Keratinocyte (primary cell): ENCODE measurements at regions not wholly inside any gene's neighbourhood (a gene's known extent, or its start where the extent isn't known, plus 50 kb on each side); places are given as distances from the start of the nearest gene placed in this dataset.
"Not testable (repeated sequence)": the region's sequence is repeated elsewhere in the genome, so short reads cannot be mapped to it uniquely, and the experiment has no call there.

Experiments used
- DNase-seq: peaks from one replicate; pipeline ENCODE4 v3.0.0-alpha.2; 2011; ENCODE audit warnings: low read depth, missing footprints, low spot score
- FAIRE-seq: peaks from 2 replicates; lab custom pipeline; 2011; peaks lifted over from hg19 to GRCh38; lab: Jason Lieb, UNC
- H2AFZ ChIP-seq: 2 replicates; pipeline ENCODE4 v1.6.0; 2012; ENCODE audit warnings: low read length, control low read depth, inconsistent platforms; ENCODE audit not compliant: control insufficient read depth
- H3K27ac ChIP-seq: 2 replicates; pipeline ENCODE4 v1.5.1; 2011; ENCODE audit warnings: low read length; ENCODE audit not compliant: control insufficient read depth, insufficient read depth
- H3K27me3 ChIP-seq: 3 replicates; pipeline ENCODE4 v1.6.0; 2011; ENCODE audit warnings: low read length; ENCODE audit not compliant: control insufficient read depth, insufficient read depth; ENCODE audit errors: extremely low read depth
- H3K36me3 ChIP-seq, 2 experiments: 2 replicates in 1 of 2; 3 replicates in 1 of 2; pipeline ENCODE4 v1.5.1; 2011; ENCODE audit warnings: low read length in 2 of 2, mild to moderate bottlenecking in 1 of 2; ENCODE audit not compliant: control insufficient read depth in 2 of 2, insufficient read depth in 2 of 2; ENCODE audit errors: extremely low read depth in 1 of 2
- H3K4me1 ChIP-seq: 3 replicates; pipeline ENCODE4 v1.5.1; 2011; ENCODE audit warnings: low read length; ENCODE audit not compliant: control insufficient read depth, insufficient read depth; ENCODE audit errors: extremely low read depth
- H3K4me2 ChIP-seq: 3 replicates; pipeline ENCODE4 v1.6.0; 2011; ENCODE audit warnings: low read depth, low read length; ENCODE audit not compliant: control insufficient read depth, insufficient read depth; ENCODE audit errors: extremely low read depth
- H3K4me3 ChIP-seq, 3 experiments: fragments of 200-600 bp in 1 of 3; sonication (generic) in 1 of 3; 2 replicates in 2 of 3; 3 replicates in 1 of 3; pipeline ENCODE4 v1.5.1; 2011 to 2016; ENCODE audit warnings: low read length in 3 of 3, mild to moderate bottlenecking in 3 of 3, control low read depth in 2 of 3, inconsistent platforms in 1 of 3, low read depth in 1 of 3, mixed read lengths in 1 of 3, mixed run types in 1 of 3, moderate library complexity in 1 of 3; ENCODE audit not compliant: control insufficient read depth in 2 of 3, insufficient read depth in 2 of 3; ENCODE audit errors: extremely low read depth in 1 of 3
- H3K79me2 ChIP-seq: 2 replicates; pipeline ENCODE4 v1.6.0; 2012; ENCODE audit warnings: low read length; ENCODE audit not compliant: control insufficient read depth, insufficient read depth
- H3K9ac ChIP-seq: 3 replicates; pipeline ENCODE4 v1.6.0; 2011; ENCODE audit warnings: low read length; ENCODE audit not compliant: control insufficient read depth, insufficient read depth; ENCODE audit errors: extremely low read depth
- H3K9me1 ChIP-seq: 3 replicates; pipeline ENCODE4 v1.6.0; 2011; ENCODE audit warnings: low read length; ENCODE audit not compliant: control insufficient read depth, insufficient read depth; ENCODE audit errors: extremely low read depth
- H3K9me3 ChIP-seq: 2 replicates; pipeline ENCODE4 v1.5.1; 2012; ENCODE audit warnings: low read depth, low read length; ENCODE audit not compliant: control insufficient read depth
- H4K20me1 ChIP-seq: 3 replicates; pipeline ENCODE4 v1.6.0; 2011; ENCODE audit warnings: low read length; ENCODE audit not compliant: control insufficient read depth, insufficient read depth; ENCODE audit errors: extremely low read depth
- EZH2 ChIP-seq: IDR thresholded peaks from one replicate; pipeline ENCODE4 v1.6.1; 2012; ENCODE audit warnings: inconsistent platforms, mild to moderate bottlenecking, low read length, moderate library complexity
- dilution Hi-C: fragments of 300-500 bp; cut with MboI; formaldehyde crosslinking; loops from one replicate; pipeline ENCODE4 v1.7.0; 2020; ENCODE audit warnings: low sequenced_read_pairs; ENCODE audit not compliant: extremely low pct_ligation_motif_present
- TF ChIP-seq, protein P1 (sequence below), 3 experiments: IDR thresholded peaks in 1 of 3; conservative IDR thresholded peaks in 1 of 3; optimal IDR thresholded peaks in 1 of 3; 2 replicates in 2 of 3; 3 replicates in 1 of 3; pipeline versions ENCODE3 to v1.5.1; 2011; ENCODE audit warnings: low read length in 3 of 3, mild to moderate bottlenecking in 3 of 3, moderate library complexity in 2 of 3, control low read depth in 1 of 3, inconsistent platforms in 1 of 3; ENCODE audit not compliant: insufficient read depth in 2 of 3; ENCODE audit errors: extremely low read depth in 1 of 3

DNA sequence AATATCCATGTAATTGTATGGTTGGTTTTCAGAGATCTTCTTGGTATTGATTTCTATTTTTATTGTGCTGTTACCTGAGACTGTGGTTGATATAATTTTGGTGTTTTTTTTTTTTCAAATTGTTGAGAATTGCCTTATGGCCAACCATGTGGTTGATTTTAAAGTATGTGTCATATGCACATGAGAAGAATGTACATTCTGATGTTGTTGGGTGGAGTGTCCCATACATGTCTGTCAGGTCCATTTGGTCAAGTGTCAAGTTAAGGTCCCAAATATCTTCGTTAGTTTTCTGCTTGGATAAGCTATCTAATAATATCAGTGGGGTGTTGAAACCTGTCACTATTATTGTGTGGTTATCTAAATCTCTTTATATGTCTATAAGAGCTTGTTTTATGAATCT, 160.0 kb upstream of the ITGA1 start:
- dilution Hi-C loops, result no loop called here
- Histone ChIP-seq H3K4me2 (no peak overlapping the region), H3K79me2 (no peaks in the 10 kb centered on the region), H3K9ac (no peak overlapping the region), H3K9me1 (no peaks in the 10 kb centered on the region), H2AFZ (no peak overlapping the region), H4K20me1 (no peaks in the 10 kb centered on the region), H3K27ac (no peak overlapping the region), H3K4me1 (no peaks in the 10 kb centered on the region), H3K36me3 (no peaks in the 10 kb centered on the region), H3K9me3 (no peaks in the 10 kb centered on the region), H3K27me3 (no peaks in the 10 kb centered on the region), H3K4me3 (no peak overlapping the region)
- TF ChIP-seq, protein P1, sequence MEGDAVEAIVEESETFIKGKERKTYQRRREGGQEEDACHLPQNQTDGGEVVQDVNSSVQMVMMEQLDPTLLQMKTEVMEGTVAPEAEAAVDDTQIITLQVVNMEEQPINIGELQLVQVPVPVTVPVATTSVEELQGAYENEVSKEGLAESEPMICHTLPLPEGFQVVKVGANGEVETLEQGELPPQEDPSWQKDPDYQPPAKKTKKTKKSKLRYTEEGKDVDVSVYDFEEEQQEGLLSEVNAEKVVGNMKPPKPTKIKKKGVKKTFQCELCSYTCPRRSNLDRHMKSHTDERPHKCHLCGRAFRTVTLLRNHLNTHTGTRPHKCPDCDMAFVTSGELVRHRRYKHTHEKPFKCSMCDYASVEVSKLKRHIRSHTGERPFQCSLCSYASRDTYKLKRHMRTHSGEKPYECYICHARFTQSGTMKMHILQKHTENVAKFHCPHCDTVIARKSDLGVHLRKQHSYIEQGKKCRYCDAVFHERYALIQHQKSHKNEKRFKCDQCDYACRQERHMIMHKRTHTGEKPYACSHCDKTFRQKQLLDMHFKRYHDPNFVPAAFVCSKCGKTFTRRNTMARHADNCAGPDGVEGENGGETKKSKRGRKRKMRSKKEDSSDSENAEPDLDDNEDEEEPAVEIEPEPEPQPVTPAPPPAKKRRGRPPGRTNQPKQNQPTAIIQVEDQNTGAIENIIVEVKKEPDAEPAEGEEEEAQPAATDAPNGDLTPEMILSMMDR (optimal IDR thresholded peaks at IDR 0.05 in 1 of 3, IDR thresholded peaks at IDR 0.05 in 1 of 3, conservative IDR thresholded peaks at IDR 0.05 in 1 of 3; ENCODE audit: extremely low read depth in 1 of 3, insufficient read depth in 2 of 3, low read length in 3 of 3), result no peak
- no peak for TF ChIP-seq EZH2
- DNase-seq (no peak), FAIRE-seq (no peak)

DNA sequence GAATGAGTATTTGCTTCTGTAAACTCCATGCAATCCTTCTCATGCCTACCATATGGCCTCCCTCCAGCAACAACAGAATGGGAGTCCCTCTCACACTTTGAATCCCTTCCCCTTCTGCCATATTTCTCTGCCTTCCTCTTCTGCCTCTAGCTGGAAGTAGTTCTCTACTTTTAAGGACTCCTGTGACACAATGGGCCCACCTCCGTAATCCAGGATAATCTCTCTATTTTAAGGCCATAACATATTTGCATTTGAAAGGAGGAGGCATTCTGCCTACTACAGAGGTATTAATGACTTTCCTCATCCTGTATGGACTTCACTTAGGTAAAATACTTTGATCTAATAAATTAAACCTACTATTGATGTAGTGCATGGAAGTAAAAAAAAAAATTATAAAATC, 155.4 kb upstream of the ITGA1 start:
- no peaks in the 10 kb centered on the region for H3K9me1 ChIP-seq
- H4K20me1 ChIP-seq, result no peaks in the 10 kb centered on the region

DNA sequence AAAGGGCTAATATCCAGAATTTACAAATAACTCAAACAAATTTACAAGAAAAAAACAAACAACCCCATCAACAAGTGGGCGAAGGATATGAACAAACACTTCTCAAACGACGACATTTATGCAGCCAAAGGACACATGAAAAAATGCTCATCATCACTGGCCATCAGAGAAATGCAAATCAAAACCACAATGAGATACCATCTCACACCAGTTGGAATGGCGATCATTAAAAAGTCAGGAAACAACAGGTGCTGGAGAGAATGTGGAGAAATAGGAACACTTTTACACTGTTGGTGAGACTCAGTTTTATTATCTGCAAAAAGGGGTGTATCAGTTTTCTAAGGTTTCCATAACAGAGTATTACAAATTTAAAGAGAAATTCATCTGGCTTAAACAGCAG, 153.5 kb upstream of the ITGA1 start:
- H3K27me3 ChIP-seq, H3K9me3 ChIP-seq, H3K79me2 ChIP-seq, FAIRE-seq, DNase-seq, H3K4me3 ChIP-seq, H3K9ac ChIP-seq, dilution Hi-C loops, H2AFZ ChIP-seq, H3K4me1 ChIP-seq, H3K9me1 ChIP-seq, H3K36me3 ChIP-seq, H3K4me2 ChIP-seq, H4K20me1 ChIP-seq, H3K27ac ChIP-seq: not testable (repeated sequence)

More for the DNA sequence above, 155.4 kb upstream of the ITGA1 start:
- Histone ChIP-seq H3K9ac (no peak overlapping the region), H3K27me3 (no peaks in the 10 kb centered on the region), H3K4me3 (no peak overlapping the region), H3K79me2 (no peaks in the 10 kb centered on the region), H3K27ac (no peak overlapping the region), H3K4me1 (no peaks in the 10 kb centered on the region), H3K36me3 (no peaks in the 10 kb centered on the region), H2AFZ (no peak overlapping the region), H3K4me2 (no peak overlapping the region), H3K9me3 (no peaks in the 10 kb centered on the region)
- dilution Hi-C loops, result no loop called here
- DNase-seq, result no peak
- no peak for FAIRE-seq
- no peak for TF ChIP-seq EZH2
- TF ChIP-seq, protein P1 (optimal IDR thresholded peaks at IDR 0.05 in 1 of 3, IDR thresholded peaks at IDR 0.05 in 1 of 3, conservative IDR thresholded peaks at IDR 0.05 in 1 of 3; ENCODE audit: extremely low read depth in 1 of 3, insufficient read depth in 2 of 3, low read length in 3 of 3), result no peak
